H1 (cell line): ENCODE measurements at regions not wholly inside any gene's neighbourhood (a gene's known extent, or its start where the extent isn't known, plus 50 kb on each side); places are given as distances from the start of the nearest gene placed in this dataset.

ENCODE experiments used
- CTCF ChIA-PET: fragments of 300-600 bp; sonication (Branson Sonifier 250); formaldehyde crosslinking; loops from one replicate; lab custom pipeline; 2021; ENCODE audit not compliant: partially characterized antibody; lab: Charles Lee
- POLR2A ChIA-PET: fragments of 300-600 bp; sonication (Branson Sonifier 250); formaldehyde crosslinking; loops from one replicate; lab custom pipeline; 2021; ENCODE audit warnings: inconsistent platforms; ENCODE audit not compliant: partially characterized antibody; lab: Charles Lee
- DNase-seq, 2 experiments: peaks; one replicate each; pipeline versions ENCODE4 v3.0.0 to v3.0.0-alpha.2; 2010 to 2022; ENCODE audit warnings: low spot score in 2 of 2, low read depth in 1 of 2, mixed read lengths in 1 of 2
- FAIRE-seq: peaks from 2 replicates; lab custom pipeline; 2011; peaks lifted over from hg19 to GRCh38; lab: Jason Lieb, UNC
- H2AFZ ChIP-seq: 2 replicates; pipeline ENCODE4 v1.8.1; 2012; ENCODE audit warnings: low read length, inconsistent platforms
- H2AK5ac ChIP-seq: 2 replicates; pipeline ENCODE4 v1.6.1; 2013; ENCODE audit warnings: low read depth, low read length
- H2BK120ac ChIP-seq: replicated peaks from 2 replicates; pipeline ENCODE3; 2013; ENCODE audit warnings: low read depth, low read length, inconsistent platforms
- H2BK12ac ChIP-seq: 2 replicates; pipeline ENCODE4 v1.6.1; 2013; ENCODE audit warnings: low read depth, low read length
- H2BK15ac ChIP-seq: 2 replicates; pipeline ENCODE4 v1.6.1; 2013; ENCODE audit warnings: low read length
- H2BK20ac ChIP-seq: 2 replicates; pipeline ENCODE4 v1.6.1; 2013; ENCODE audit warnings: low read length
- H2BK5ac ChIP-seq: 2 replicates; pipeline ENCODE4 v1.6.1; 2013; ENCODE audit warnings: low read depth, low read length
- H3K14ac ChIP-seq: 2 replicates; pipeline ENCODE4 v1.6.1; 2013; ENCODE audit warnings: inconsistent platforms; ENCODE audit not compliant: insufficient read length
- H3K18ac ChIP-seq: 2 replicates; pipeline ENCODE4 v1.6.1; 2013; ENCODE audit warnings: low read length; ENCODE audit errors: extremely low read depth
- H3K23ac ChIP-seq: 2 replicates; pipeline ENCODE4 v1.6.1; 2013; ENCODE audit warnings: inconsistent platforms; ENCODE audit not compliant: insufficient read length
- H3K23me2 ChIP-seq: 2 replicates; pipeline ENCODE4 v1.6.1; 2013; ENCODE audit warnings: low read depth, low read length
- H3K27ac ChIP-seq: 2 replicates; pipeline ENCODE4 v1.6.1; 2011; ENCODE audit warnings: low read depth, low read length, inconsistent platforms
- H3K27me3 ChIP-seq, 4 experiments: replicated peaks in 1 of 4; 1 replicate in 1 of 4; 2 replicates in 3 of 4; pipeline versions ENCODE4 v1.6.1 to v1.8.1; 2011 to 2013; ENCODE audit warnings: low read length in 3 of 4, mild to moderate bottlenecking in 3 of 4, inconsistent platforms in 2 of 4, mixed read lengths in 2 of 4, moderate library complexity in 1 of 4; ENCODE audit not compliant: control insufficient read depth in 3 of 4, insufficient read depth in 3 of 4; ENCODE audit errors: extremely low read depth in 1 of 4
- H3K36me3 ChIP-seq, 4 experiments: 2 replicates each; pipeline versions ENCODE4 v1.6.1 to v1.8.1; 2011 to 2013; ENCODE audit warnings: mild to moderate bottlenecking in 4 of 4, low read length in 3 of 4, moderate library complexity in 2 of 4, control low read depth in 1 of 4, inconsistent platforms in 1 of 4; ENCODE audit not compliant: insufficient read depth in 4 of 4, control insufficient read depth in 2 of 4
- H3K4ac ChIP-seq: replicated peaks from 2 replicates; pipeline ENCODE3; 2013; ENCODE audit warnings: low read length, low read depth, mixed read lengths, inconsistent platforms; ENCODE audit not compliant: insufficient read length
- H3K4me1 ChIP-seq, 4 experiments: replicated peaks in 1 of 4; 1 replicate in 1 of 4; 2 replicates in 3 of 4; pipeline versions ENCODE4 v1.6.1 to v1.8.1; 2011 to 2013; ENCODE audit warnings: low read length in 3 of 4, inconsistent platforms in 2 of 4, mixed read lengths in 1 of 4; ENCODE audit not compliant: insufficient read depth in 4 of 4, control insufficient read depth in 3 of 4
- H3K4me2 ChIP-seq, 2 experiments: 2 replicates each; pipeline versions ENCODE4 v1.6.1 to v1.8.1; 2011 to 2013; ENCODE audit warnings: low read depth in 2 of 2, low read length in 2 of 2, control low read depth in 1 of 2, inconsistent platforms in 1 of 2, mild to moderate bottlenecking in 1 of 2; ENCODE audit not compliant: insufficient read depth in 1 of 2
- H3K4me3 ChIP-seq, 4 experiments: fragments of 200-600, 300-600 bp in 1 of 4; sonication (generic), shearing (Covaris generic), sonication (Bioruptor Twin) in 1 of 4; 2 replicates each; pipeline versions ENCODE4 v1.5.1 to v1.8.1; 2011 to 2016; ENCODE audit warnings: low read length in 4 of 4, low read depth in 3 of 4, control low read depth in 2 of 4, inconsistent platforms in 2 of 4, mild to moderate bottlenecking in 2 of 4, mixed read lengths in 1 of 4, moderate library complexity in 1 of 4; ENCODE audit not compliant: insufficient read depth in 2 of 4; ENCODE audit errors: extremely low read depth in 1 of 4
- H3K56ac ChIP-seq: replicated peaks from 2 replicates; pipeline ENCODE3; 2013; ENCODE audit warnings: low read depth, mild to moderate bottlenecking, mixed read lengths, low read length, inconsistent platforms; ENCODE audit not compliant: insufficient read length
- H3K79me1 ChIP-seq: 2 replicates; pipeline ENCODE4 v1.6.1; 2013; ENCODE audit warnings: low read depth, low read length, control low read depth
- H3K79me2 ChIP-seq, 2 experiments: 2 replicates each; pipeline versions ENCODE4 v1.6.1 to v1.8.1; 2012 to 2013; ENCODE audit warnings: low read length in 2 of 2, mild to moderate bottlenecking in 2 of 2, inconsistent platforms in 1 of 2; ENCODE audit not compliant: insufficient read depth in 2 of 2, control insufficient read depth in 1 of 2
- H3K9ac ChIP-seq, 4 experiments: replicated peaks in 1 of 4; 1 replicate in 1 of 4; 2 replicates in 3 of 4; pipeline versions ENCODE4 v1.6.1 to v1.8.1; 2011 to 2013; ENCODE audit warnings: low read depth in 3 of 4, low read length in 3 of 4, control low read depth in 2 of 4, mild to moderate bottlenecking in 2 of 4, moderate library complexity in 2 of 4, inconsistent platforms in 1 of 4; ENCODE audit errors: extremely low read depth in 1 of 4
- H3K9me3 ChIP-seq, 2 experiments: 2 replicates each; pipeline versions ENCODE4 v1.6.1 to v1.8.1; 2012 to 2013; ENCODE audit warnings: mild to moderate bottlenecking in 2 of 2, moderate library complexity in 2 of 2, control low read depth in 1 of 2, inconsistent platforms in 1 of 2, low read depth in 1 of 2, low read length in 1 of 2, mixed read lengths in 1 of 2; ENCODE audit not compliant: insufficient read depth in 2 of 2
- H4K20me1 ChIP-seq, 2 experiments: replicated peaks in 1 of 2; 2 replicates each; pipeline versions ENCODE3 to v1.8.1; 2011 to 2013; ENCODE audit warnings: inconsistent platforms in 2 of 2, low read length in 2 of 2, mild to moderate bottlenecking in 1 of 2; ENCODE audit not compliant: insufficient read depth in 2 of 2, control insufficient read depth in 1 of 2
- H4K5ac ChIP-seq: 2 replicates; pipeline ENCODE4 v1.6.1; 2013; ENCODE audit warnings: low read length, low read depth, mixed read lengths, inconsistent platforms; ENCODE audit not compliant: insufficient read length
- H4K8ac ChIP-seq: 2 replicates; pipeline ENCODE4 v1.8.0; 2013; ENCODE audit warnings: mild to moderate bottlenecking, moderate library complexity, low read length, inconsistent platforms; ENCODE audit not compliant: insufficient read depth; ENCODE audit errors: extremely low read depth
- H4K91ac ChIP-seq: replicated peaks from 2 replicates; pipeline ENCODE3; 2013; ENCODE audit warnings: low read length, mixed read lengths, inconsistent platforms; ENCODE audit not compliant: insufficient read length
- BACH1 ChIP-seq: IDR thresholded peaks from 2 replicates; pipeline ENCODE4 v1.6.1; 2012; ENCODE audit warnings: low read length, improper control_type of control experiment
- CBX8 ChIP-seq: fragments of 300-800, 300-1000 bp; sonication (generic); IDR thresholded peaks from 2 replicates; pipeline ENCODE4 v1.7.1; 2016; ENCODE audit warnings: low read depth, low read length, borderline replicate concordance
- NANOG ChIP-seq: IDR thresholded peaks from 2 replicates; pipeline ENCODE4 v1.6.1; 2011; ENCODE audit warnings: low read length, low read depth, mild to moderate bottlenecking, inconsistent platforms; ENCODE audit not compliant: insufficient read depth, poor library complexity, severe bottlenecking
- POLR2A ChIP-seq, 2 experiments: IDR thresholded peaks; 1 replicate in 1 of 2; 2 replicates in 1 of 2; pipeline ENCODE4 v1.6.1; 2011; ENCODE audit warnings: low read depth in 2 of 2, low read length in 2 of 2, mild to moderate bottlenecking in 2 of 2; ENCODE audit errors: control extremely low read depth in 1 of 2
- RAD21 ChIP-seq, 2 experiments: IDR thresholded peaks in 1 of 2; conservative IDR thresholded peaks in 1 of 2; 2 replicates each; pipeline ENCODE4 v1.6.1; 2011; ENCODE audit warnings: low read depth in 2 of 2, low read length in 2 of 2, improper control_type of control experiment in 1 of 2, inconsistent platforms in 1 of 2, mild to moderate bottlenecking in 1 of 2, moderate library complexity in 1 of 2
- SP1 ChIP-seq: IDR thresholded peaks from 2 replicates; pipeline ENCODE4 v1.6.1; 2011; ENCODE audit warnings: low read depth, low read length
- TAF7 ChIP-seq: optimal IDR thresholded peaks from 2 replicates; pipeline ENCODE3; 2011; ENCODE audit warnings: low read depth, mild to moderate bottlenecking, inconsistent platforms, low read length, moderate library complexity, borderline replicate concordance
- TBP ChIP-seq: IDR thresholded peaks from 2 replicates; pipeline ENCODE4 v1.6.1; 2011; ENCODE audit warnings: low read depth, low read length, improper control_type of control experiment
- WGBS, 2 experiments: shearing (Covaris generic) in 1 of 2; methylation state at CpG; one replicate each; pipeline versions ENCODE4 v1.1.6 to v1.1.7; 2013 to 2015; ENCODE audit warnings: low lambda C conversion rate in 2 of 2, mixed read lengths in 2 of 2, inconsistent platforms in 1 of 2, low coverage in 1 of 2, missing lambda C conversion rate in 1 of 2; ENCODE audit not compliant: insufficient replicate concordance in 2 of 2, insufficient coverage in 1 of 2, insufficient read length in 1 of 2; ENCODE audit errors: extremely low coverage in 1 of 2, missing lambda C conversion rate in 1 of 2; 5-methylcytosine and 5-hydroxymethylcytosine counted together

- H3K4me3 ChIP-seq, result no peak overlapping the region
- no peak overlapping the region for H2AFZ ChIP-seq
- H2BK12ac ChIP-seq, result no peak overlapping the region
- no peak overlapping the region for H2BK20ac ChIP-seq
- TF ChIP-seq TAF7, result no peak
- no peak for TF ChIP-seq POLR2A (IDR thresholded peaks at IDR 0.05; ENCODE audit: control extremely low read depth in 1 of 2, low read depth in 2 of 2, low read length in 2 of 2)
- no peak for TF ChIP-seq SP1
- TF ChIP-seq BACH1, result no peak
- no peak for TF ChIP-seq NANOG
- TF ChIP-seq RAD21 (IDR thresholded peaks at IDR 0.05 in 1 of 2, conservative IDR thresholded peaks at IDR 0.05 in 1 of 2; ENCODE audit: low read depth in 2 of 2, low read length in 2 of 2), result no peak
- no peak for TF ChIP-seq CBX8
- TF ChIP-seq TBP, result no peak
- TF ChIP-seq, all 59 proteins: peak for 0
- no peak overlapping the region for H2BK15ac ChIP-seq
- no peaks in the 10 kb centered on the region for H3K27me3 ChIP-seq
- H3K4me1 ChIP-seq, result no peaks in the 10 kb centered on the region
- H3K9ac ChIP-seq, result no peak overlapping the region
- no peak overlapping the region for H4K8ac ChIP-seq
- no peak overlapping the region for H3K4ac ChIP-seq
- POLR2A ChIA-PET, result no interaction called here
- CTCF ChIA-PET, result interaction anchor here (1.6 kb wide), 1 partner anchor 360 kb away, joined by 3 read pairs; no protein-coding TSS in a partner anchor
- 93% methylated on average over 33 of the region's 41 CpGs; no CpG with 5 or more reads in 1 of the 2 experiments for WGBS, 2 experiments
- H3K27ac ChIP-seq, result no peak overlapping the region
- FAIRE-seq, result no peak
- no peaks in the 10 kb centered on the region for H3K79me2 ChIP-seq
- H4K20me1 ChIP-seq, result no peaks in the 10 kb centered on the region
- H3K79me1 ChIP-seq, result no peaks in the 10 kb centered on the region
- peaks cover 2 to 12% of the 10 kb centered on the region in 2 experiments; a peak in 1 of 4 replicates for H3K9me3 ChIP-seq
- no peak overlapping the region for H2BK5ac ChIP-seq
- no peak overlapping the region for H2AK5ac ChIP-seq
- no peak for DNase-seq
- H4K5ac ChIP-seq, result no peak overlapping the region
- no peak overlapping the region for H3K18ac ChIP-seq
- H4K91ac ChIP-seq, result no peak overlapping the region
- no peak overlapping the region for H3K4me2 ChIP-seq
- H3K23ac ChIP-seq, result no peak overlapping the region
- H3K23me2 ChIP-seq, result no peaks in the 10 kb centered on the region
- H2BK120ac ChIP-seq, result no peak overlapping the region
- H3K36me3 ChIP-seq, result peaks cover 0 to 3% (median 0%) of the 10 kb centered on the region in 4 experiments; a peak in 1 of 8 replicates
- H3K14ac ChIP-seq, result no peak overlapping the region
- no peak overlapping the region for H3K56ac ChIP-seq
Measured at GRCh38 chr9:74275872-74276508, 221.1 kb upstream of the RORB start.
